IPS DF 6.9 (cell line): ENCODE measurements at regions not wholly inside any gene's neighbourhood (a gene's known extent, or its start where the extent isn't known, plus 50 kb on each side); places are given as distances from the start of the nearest gene placed in this dataset.

Experiments
- DNase-seq: peaks from one replicate; pipeline ENCODE4 v3.0.0-alpha.2; 2013; ENCODE audit warnings: low read depth, low spot score
- H3K27ac ChIP-seq: one replicate; pipeline ENCODE4 v1.5.1; 2013; ENCODE audit warnings: low read length, control low read depth
- H3K27me3 ChIP-seq: 2 replicates; pipeline ENCODE4 v1.6.1; 2013; ENCODE audit warnings: mild to moderate bottlenecking, low read length; ENCODE audit not compliant: control insufficient read depth, insufficient read depth
- H3K36me3 ChIP-seq: 2 replicates; pipeline ENCODE4 v1.6.1; 2013; ENCODE audit warnings: low read length; ENCODE audit not compliant: control insufficient read depth, insufficient read depth
- H3K4me1 ChIP-seq: 2 replicates; pipeline ENCODE4 v1.6.1; 2013; ENCODE audit warnings: low read length; ENCODE audit not compliant: control insufficient read depth, insufficient read depth
- H3K4me3 ChIP-seq: 2 replicates; pipeline ENCODE4 v1.5.1; 2013; ENCODE audit warnings: mild to moderate bottlenecking, low read length
- H3K9me3 ChIP-seq: 2 replicates; pipeline ENCODE4 v1.6.1; 2013; ENCODE audit warnings: low read length, inconsistent platforms; ENCODE audit not compliant: control insufficient read depth, insufficient read depth
- WGBS: extraction: QIAGEN DNeasy Blood & Tissue Kit; methylation state at CpG from one replicate; pipeline ENCODE4 v1.1.7; 2013; ENCODE audit warnings: mixed read lengths, missing lambda C conversion rate; ENCODE audit not compliant: insufficient read length, insufficient coverage; 5-methylcytosine and 5-hydroxymethylcytosine counted together

DNA sequence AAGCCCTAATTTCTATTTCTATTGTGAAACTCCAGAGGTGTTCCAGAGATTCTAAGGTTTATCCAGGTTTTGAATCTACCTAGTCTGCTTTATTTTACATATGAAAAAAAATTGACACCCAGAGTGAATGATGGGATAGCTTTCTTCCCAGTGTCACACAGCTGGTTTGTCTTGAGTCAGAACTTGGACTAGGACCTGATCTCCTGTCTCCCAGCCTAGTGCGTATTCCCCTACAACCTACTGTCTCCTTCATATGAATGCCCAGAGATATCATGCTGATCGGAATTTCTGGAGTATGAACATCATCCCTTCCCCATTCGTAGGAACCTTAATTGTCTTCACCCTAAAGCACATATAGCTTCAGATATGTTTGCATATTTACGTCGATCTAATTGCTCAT, 524.2 kb downstream of the SPATA31D1 start:
- no CpG with 5 or more reads among the region's 5 CpGs for WGBS
- Histone ChIP-seq H3K4me3 (no peak overlapping the region), H3K27ac (no peak overlapping the region)

GRCh38 chr9:82513242-82513751, 524.7 kb downstream of the SPATA31D1 start:
- Histone ChIP-seq H3K4me3 (no peak overlapping the region), H3K27me3 (no peaks in the 10 kb centered on the region), H3K9me3 (no peaks in the 10 kb centered on the region), H3K4me1 (no peaks in the 10 kb centered on the region), H3K27ac (no peak overlapping the region), H3K36me3 (no peaks in the 10 kb centered on the region)
- no peak for DNase-seq
- WGBS: 100% methylated on average over 1 of the region's 5 CpGs

More for the DNA sequence above, 524.2 kb downstream of the SPATA31D1 start:
- H3K4me1 ChIP-seq: no peaks in the 10 kb centered on the region
- no peaks in the 10 kb centered on the region for H3K27me3 ChIP-seq
- no peaks in the 10 kb centered on the region for H3K9me3 ChIP-seq
- no peak for DNase-seq
- H3K36me3 ChIP-seq: no peaks in the 10 kb centered on the region

DNA sequence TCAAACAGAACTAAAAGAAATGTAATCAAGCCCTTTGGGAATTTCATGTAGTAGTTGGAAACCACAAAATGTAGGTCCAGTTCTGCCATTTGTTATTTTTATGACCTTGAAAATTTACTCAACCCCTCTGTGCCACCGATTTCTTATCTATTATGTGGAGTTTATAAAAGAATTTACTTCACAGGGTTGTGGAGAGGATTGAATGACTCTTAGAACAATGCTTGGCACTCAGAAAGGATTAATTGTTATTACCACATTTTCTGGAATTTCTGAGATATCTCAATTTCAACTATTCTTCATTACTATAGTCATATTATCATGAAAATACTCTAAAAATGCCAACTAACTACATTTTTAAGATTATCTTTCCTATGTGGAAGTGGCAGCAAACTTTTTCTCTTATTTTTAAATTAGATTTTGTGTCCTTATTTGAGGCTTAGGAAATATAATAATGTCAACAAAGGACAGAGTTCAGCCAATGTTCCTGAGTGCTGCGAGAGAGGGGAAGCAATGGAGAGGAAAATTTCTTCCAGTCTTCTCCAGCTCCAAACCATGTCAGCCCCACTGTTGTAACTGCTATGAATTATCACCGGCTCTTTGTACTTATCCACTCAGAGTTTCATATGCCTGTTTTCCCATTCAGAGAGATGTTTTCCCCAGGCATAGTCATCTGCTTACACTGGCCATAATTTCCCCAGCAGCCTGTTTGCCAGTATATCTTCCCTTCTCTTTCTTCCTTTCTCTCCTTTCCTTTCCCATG, 525.6 kb downstream of the SPATA31D1 start:
- no peak for DNase-seq
- no CpG with 5 or more reads among the region's 3 CpGs for WGBS
- Histone ChIP-seq H3K4me1 (no peaks in the 10 kb centered on the region), H3K27ac (no peak overlapping the region), H3K9me3 (no peaks in the 10 kb centered on the region), H3K27me3 (no peaks in the 10 kb centered on the region), H3K36me3 (no peaks in the 10 kb centered on the region), H3K4me3 (no peak overlapping the region)

DNA sequence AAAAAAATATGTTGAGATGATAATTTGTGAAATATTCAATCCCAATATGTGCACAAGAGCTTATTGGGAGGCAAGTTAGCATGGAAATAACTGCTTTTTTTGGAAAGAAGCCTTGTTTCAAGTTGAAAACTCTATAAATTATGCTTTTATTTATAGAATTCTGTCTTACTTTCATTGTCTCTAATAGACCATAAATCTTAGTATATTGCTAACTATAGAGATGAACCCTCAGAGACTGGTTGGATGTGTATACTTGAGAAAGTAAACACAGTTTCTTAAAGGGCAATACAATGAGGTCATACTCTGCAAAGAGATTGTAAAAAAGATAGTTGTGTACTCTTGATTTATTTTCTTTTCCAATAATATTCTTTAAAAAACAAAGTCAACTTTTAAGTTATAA, 530.3 kb downstream of the SPATA31D1 start:
- DNase-seq: no peak
- no peaks in the 10 kb centered on the region for H3K27me3 ChIP-seq
- H3K36me3 ChIP-seq: no peaks in the 10 kb centered on the region
- no peaks in the 10 kb centered on the region for H3K4me1 ChIP-seq
- no peak overlapping the region for H3K4me3 ChIP-seq
- H3K9me3 ChIP-seq: no peaks in the 10 kb centered on the region
- H3K27ac ChIP-seq: no peak overlapping the region

- Histone ChIP-seq H3K9me3 (no peaks in the 10 kb centered on the region), H3K4me3 (no peak overlapping the region), H3K4me1 (no peaks in the 10 kb centered on the region), H3K27me3 (no peaks in the 10 kb centered on the region), H3K36me3 (no peaks in the 10 kb centered on the region), H3K27ac (no peak overlapping the region)
- no peak for DNase-seq
- WGBS: no CpG with 5 or more reads among the region's 1 CpG
Measured at GRCh38 chr9:82519332-82519731, 530.8 kb downstream of the SPATA31D1 start.

DNA sequence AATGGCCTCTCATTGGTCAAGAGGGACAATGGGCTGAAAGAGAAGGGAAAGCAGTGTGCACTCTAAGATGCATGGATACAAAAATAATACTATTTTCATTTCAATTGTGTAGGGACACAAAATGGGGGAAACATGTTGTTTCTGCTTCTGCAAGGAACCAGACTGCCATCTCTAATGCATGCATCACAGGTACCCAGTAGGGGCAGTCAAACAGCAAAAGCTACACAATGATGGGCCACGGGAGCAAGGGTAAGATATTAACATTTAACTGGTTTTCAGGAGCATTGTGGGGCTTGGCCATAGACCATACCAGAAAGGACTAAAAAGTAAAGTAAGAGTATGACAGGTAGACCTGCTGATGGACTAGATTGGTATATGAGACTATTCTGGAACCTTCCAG, 535.8 kb downstream of the SPATA31D1 start:
- Histone ChIP-seq H3K4me3 (no peak overlapping the region), H3K27ac (no peak overlapping the region), H3K4me1 (no peaks in the 10 kb centered on the region), H3K27me3 (no peaks in the 10 kb centered on the region), H3K9me3 (no peaks in the 10 kb centered on the region), H3K36me3 (no peaks in the 10 kb centered on the region)
- no peak for DNase-seq
- WGBS: no CpG with 5 or more reads among the region's 1 CpG

DNA sequence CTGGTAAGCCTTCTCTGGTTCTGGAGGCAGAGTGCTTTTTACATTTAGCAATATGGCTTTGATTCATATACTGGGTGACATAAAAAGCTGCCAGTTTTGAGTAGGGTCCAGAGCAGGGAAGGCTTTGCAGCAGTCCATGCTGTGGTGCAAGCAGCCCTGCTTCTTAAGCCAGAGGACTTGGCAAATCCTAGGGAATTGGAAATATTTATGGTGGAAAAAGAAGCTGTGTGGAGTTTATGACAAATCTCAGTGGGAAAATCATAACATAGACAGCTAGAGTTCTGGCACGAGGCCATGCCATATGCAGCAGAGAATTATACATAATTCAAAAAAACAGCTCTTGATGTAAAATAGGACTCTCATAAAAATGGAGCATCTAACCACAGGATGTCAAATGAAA, 536.4 kb downstream of the RASEF start:
- WGBS: no CpG with 5 or more reads among the region's 1 CpG

DNA sequence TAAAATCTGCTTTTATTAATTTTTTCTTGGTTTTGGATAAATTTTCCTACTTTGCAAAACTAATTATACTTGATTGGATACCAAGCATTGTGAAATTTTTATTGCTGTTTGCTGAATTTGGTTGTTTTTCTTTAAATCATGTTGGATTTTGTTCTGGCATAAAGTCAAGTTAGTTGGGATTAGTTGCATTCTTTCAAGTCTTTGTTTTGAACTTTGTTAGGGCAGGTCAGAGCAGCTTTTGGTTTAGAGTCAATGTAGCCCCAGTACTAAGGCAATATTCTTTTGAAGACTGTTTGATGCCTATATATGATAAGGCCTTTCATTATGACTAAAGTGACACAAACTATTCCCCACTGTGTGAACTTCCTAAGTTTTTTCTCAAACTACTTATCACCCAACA, 531.1 kb downstream of the RASEF start:
- no peak overlapping the region for H3K4me3 ChIP-seq
- H3K9me3 ChIP-seq: no peaks in the 10 kb centered on the region
- no peaks in the 10 kb centered on the region for H3K36me3 ChIP-seq
- H3K27me3 ChIP-seq: no peaks in the 10 kb centered on the region
- DNase-seq: no peak
- H3K4me1 ChIP-seq: no peaks in the 10 kb centered on the region
- H3K27ac ChIP-seq: no peak overlapping the region

More for the DNA sequence above, 536.4 kb downstream of the RASEF start:
- H3K36me3 ChIP-seq: no peaks in the 10 kb centered on the region
- H3K4me1 ChIP-seq: no peaks in the 10 kb centered on the region
- no peaks in the 10 kb centered on the region for H3K9me3 ChIP-seq
- DNase-seq: no peak
- no peaks in the 10 kb centered on the region for H3K27me3 ChIP-seq
- no peak overlapping the region for H3K27ac ChIP-seq
- H3K4me3 ChIP-seq: no peak overlapping the region

DNA sequence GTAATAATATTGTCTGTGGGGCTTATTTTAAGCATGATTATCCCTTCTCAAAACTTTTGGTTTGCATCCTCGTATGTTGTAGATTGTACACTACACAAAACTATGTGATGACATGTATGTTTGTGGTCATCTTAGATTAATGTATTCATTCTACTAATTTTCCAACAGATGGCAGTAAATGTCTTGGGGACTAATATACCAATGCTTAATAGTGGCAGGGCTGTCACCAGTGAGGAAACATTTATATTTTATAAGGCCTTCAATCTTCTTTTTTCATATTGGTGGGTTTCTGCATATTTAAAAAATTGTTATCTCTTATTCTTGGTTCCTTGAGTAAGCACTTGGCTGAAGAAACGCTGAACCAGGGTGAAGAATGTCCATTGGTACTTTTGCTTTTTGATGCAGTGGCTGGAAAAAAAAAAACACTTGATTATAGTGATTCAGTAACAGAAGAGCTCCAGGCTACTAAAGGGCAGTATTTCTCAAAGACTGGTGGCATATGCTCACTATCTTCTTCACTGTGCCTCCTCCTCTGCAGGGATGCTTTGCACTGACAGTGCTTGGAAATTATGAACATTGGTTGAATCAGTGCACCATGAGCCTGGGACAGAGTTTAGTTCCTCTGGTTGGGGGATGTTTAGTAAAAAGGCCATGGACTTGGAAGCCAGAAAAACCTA, 530.3 kb downstream of the RASEF start:
- Histone ChIP-seq H3K4me1 (no peaks in the 10 kb centered on the region), H3K36me3 (no peaks in the 10 kb centered on the region), H3K27ac (no peak overlapping the region), H3K4me3 (no peak overlapping the region), H3K9me3 (no peaks in the 10 kb centered on the region), H3K27me3 (no peaks in the 10 kb centered on the region)
- no peak for DNase-seq
- WGBS: no CpG with 5 or more reads among the region's 2 CpGs

- no peaks in the 10 kb centered on the region for H3K27me3 ChIP-seq
- H3K36me3 ChIP-seq: no peaks in the 10 kb centered on the region
- no peak overlapping the region for H3K27ac ChIP-seq
- no peaks in the 10 kb centered on the region for H3K9me3 ChIP-seq
- no peak for DNase-seq
- no peak overlapping the region for H3K4me3 ChIP-seq
- WGBS: no CpG with 5 or more reads among the region's 2 CpGs
- no peaks in the 10 kb centered on the region for H3K4me1 ChIP-seq
Measured at GRCh38 chr9:82535432-82535998, 527.4 kb downstream of the RASEF start.
